Breast epithelium (tissue), 4 donors: ENCODE measurements at regions not wholly inside any gene's neighbourhood (a gene's known extent, or its start where the extent isn't known, plus 50 kb on each side); places are given as distances from the start of the nearest gene placed in this dataset.

ENCODE experiments used
- DNase-seq, 2 donors: peaks; one replicate each; pipeline ENCODE4 v3.0.0-alpha.2; 2019; ENCODE audit warnings: low spot score in 2 of 2
- H3K27ac ChIP-seq, 2 donors: fragments of 200-600 bp; sonication (generic) in 1 of 2; one replicate each; pipeline ENCODE4 v1.5.1; 2016 to 2019; ENCODE audit warnings: mild to moderate bottlenecking in 1 of 2
- H3K27me3 ChIP-seq, 2 donors: fragments of 200-600 bp; sonication (generic) in 1 of 2; one replicate each; pipeline versions ENCODE4 v1.5.1 to v1.6.0; 2017 to 2019; ENCODE audit warnings: control low read depth in 1 of 2, mild to moderate bottlenecking in 1 of 2
- H3K36me3 ChIP-seq: fragments of 200-600 bp; one replicate; pipeline ENCODE4 v1.5.1; 2019
- H3K4me1 ChIP-seq, 2 donors: fragments of 200-600 bp; sonication (generic); one replicate each; pipeline ENCODE4 v1.5.1; 2016 to 2019; ENCODE audit warnings: control low read depth in 1 of 2
- H3K4me3 ChIP-seq, 3 donors: fragments of 200-600 bp; sonication (generic); 1 replicate in 2 of 3; 2 replicates in 1 of 3; pipeline ENCODE4 v1.5.1; 2016 to 2019; ENCODE audit warnings: mild to moderate bottlenecking in 3 of 3, moderate library complexity in 2 of 3
- H3K9me3 ChIP-seq, 2 donors: fragments of 200-600 bp; sonication (generic) in 1 of 2; one replicate each; pipeline ENCODE4 v1.5.1; 2016 to 2019; ENCODE audit warnings: control low read depth in 1 of 2
- POLR2A ChIP-seq: fragments of 450-650 bp; IDR thresholded peaks from one replicate; pipeline ENCODE4 v1.6.1; 2016; ENCODE audit warnings: antibody characterized with exemption, mild to moderate bottlenecking, moderate library complexity
- POLR2AphosphoS5 ChIP-seq, 3 donors: sonication (generic); formaldehyde crosslinking; IDR thresholded peaks; one replicate each; pipeline ENCODE4 v1.6.1; 2017; ENCODE audit warnings: antibody characterized with exemption in 3 of 3
- intact Hi-C: fragments of 100-400 bp; cut with DNase I; formaldehyde crosslinking; loops from one replicate; pipeline ENCODE4 v1.15.1; 2023; ENCODE audit warnings: low total_unique reads
- TF ChIP-seq, protein P1 (sequence below), 3 donors: fragments of 450-650 bp; IDR thresholded peaks; one replicate each; pipeline ENCODE4 v1.5.1; 2016 to 2017; ENCODE audit warnings: antibody characterized with exemption in 3 of 3, mild to moderate bottlenecking in 3 of 3, moderate library complexity in 3 of 3

- no peak for DNase-seq
- intact Hi-C loops: no loop called here
- H3K36me3 ChIP-seq: no peaks in the 10 kb centered on the region
- no peak overlapping the region for H3K4me3 ChIP-seq
- peaks cover 0 to 4% of the 10 kb centered on the region in 2 donors for H3K4me1 ChIP-seq
- TF ChIP-seq, protein P1, sequence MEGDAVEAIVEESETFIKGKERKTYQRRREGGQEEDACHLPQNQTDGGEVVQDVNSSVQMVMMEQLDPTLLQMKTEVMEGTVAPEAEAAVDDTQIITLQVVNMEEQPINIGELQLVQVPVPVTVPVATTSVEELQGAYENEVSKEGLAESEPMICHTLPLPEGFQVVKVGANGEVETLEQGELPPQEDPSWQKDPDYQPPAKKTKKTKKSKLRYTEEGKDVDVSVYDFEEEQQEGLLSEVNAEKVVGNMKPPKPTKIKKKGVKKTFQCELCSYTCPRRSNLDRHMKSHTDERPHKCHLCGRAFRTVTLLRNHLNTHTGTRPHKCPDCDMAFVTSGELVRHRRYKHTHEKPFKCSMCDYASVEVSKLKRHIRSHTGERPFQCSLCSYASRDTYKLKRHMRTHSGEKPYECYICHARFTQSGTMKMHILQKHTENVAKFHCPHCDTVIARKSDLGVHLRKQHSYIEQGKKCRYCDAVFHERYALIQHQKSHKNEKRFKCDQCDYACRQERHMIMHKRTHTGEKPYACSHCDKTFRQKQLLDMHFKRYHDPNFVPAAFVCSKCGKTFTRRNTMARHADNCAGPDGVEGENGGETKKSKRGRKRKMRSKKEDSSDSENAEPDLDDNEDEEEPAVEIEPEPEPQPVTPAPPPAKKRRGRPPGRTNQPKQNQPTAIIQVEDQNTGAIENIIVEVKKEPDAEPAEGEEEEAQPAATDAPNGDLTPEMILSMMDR (IDR thresholded peaks at IDR 0.05): no peak
- TF ChIP-seq POLR2A: no peak
- no peak for TF ChIP-seq POLR2AphosphoS5 (IDR thresholded peaks at IDR 0.05)
- H3K27me3 ChIP-seq: no peaks in the 10 kb centered on the region
- no peaks in the 10 kb centered on the region for H3K9me3 ChIP-seq
- peak overlapping the region; percentile 22 to 56 for H3K27ac ChIP-seq
Observed at GRCh38 chr21:16079830-16080229, 350.0 kb downstream of the USP25 start.

DNA sequence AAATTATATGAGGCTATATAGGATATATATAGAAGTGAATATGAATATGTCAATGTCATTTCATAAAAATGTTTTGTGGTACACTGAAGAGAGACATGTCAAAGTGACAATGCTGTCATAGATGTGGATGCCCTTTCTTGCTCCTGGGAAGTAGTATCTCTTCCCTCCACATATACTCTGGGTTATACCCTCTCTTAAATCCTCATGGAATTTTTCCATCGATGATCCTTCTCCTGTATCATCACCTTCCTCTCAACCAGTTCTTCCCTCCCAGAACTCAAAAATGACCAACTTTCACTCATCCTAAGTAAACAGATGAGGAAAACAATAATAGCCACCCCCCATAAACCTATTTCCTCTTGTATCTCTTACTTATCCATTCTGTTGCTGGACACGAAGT, 351.5 kb downstream of the USP25 start:
- TF ChIP-seq, protein P1 (IDR thresholded peaks at IDR 0.05): no peak
- no peak for TF ChIP-seq POLR2A
- TF ChIP-seq POLR2AphosphoS5 (IDR thresholded peaks at IDR 0.05): no peak
- H3K4me1 ChIP-seq: peaks cover 0 to 4% of the 10 kb centered on the region in 2 donors
- H3K36me3 ChIP-seq: no peaks in the 10 kb centered on the region
- no peak overlapping the region for H3K4me3 ChIP-seq
- H3K9me3 ChIP-seq: no peaks in the 10 kb centered on the region
- no peak for DNase-seq
- H3K27ac ChIP-seq: peak overlapping the region; percentile 46 to 64
- intact Hi-C loops: no loop called here
- no peaks in the 10 kb centered on the region for H3K27me3 ChIP-seq

- DNase-seq: no peak
- Histone ChIP-seq H3K27me3 (no peaks in the 10 kb centered on the region), H3K36me3 (no peaks in the 10 kb centered on the region), H3K27ac (peak overlapping the region; percentile 60 to 64), H3K9me3 (no peaks in the 10 kb centered on the region), H3K4me1 (no peaks in the 10 kb centered on the region), H3K4me3 (peak overlapping the region in 1 of 3 donors; percentile 12)
- no peak for TF ChIP-seq POLR2A
- TF ChIP-seq, protein P1 (IDR thresholded peaks at IDR 0.05): peak in 2 of 3 donors; percentile 35 to 36
- intact Hi-C loops: no loop called here
Observed at GRCh38 chr21:16082038-16082816, 352.4 kb downstream of the USP25 start.

GRCh38 chr21:16084776-16085364, 355.1 kb downstream of the USP25 start:
- Histone ChIP-seq H3K4me1 (no peaks in the 10 kb centered on the region), H3K27ac (peak overlapping the region; percentile 46 to 81), H3K36me3 (no peaks in the 10 kb centered on the region), H3K4me3 (peak overlapping the region in 1 of 3 donors; percentile 15), H3K27me3 (no peaks in the 10 kb centered on the region), H3K9me3 (no peaks in the 10 kb centered on the region)
- no peak for DNase-seq
- TF ChIP-seq, protein P1 (IDR thresholded peaks at IDR 0.05): no peak
- peak in 2 of 3 donors; percentile 61 to 83 for TF ChIP-seq POLR2AphosphoS5 (IDR thresholded peaks at IDR 0.05)
- no peak for TF ChIP-seq POLR2A
- intact Hi-C loops: no loop called here

GRCh38 chr21:16085421-16085820, 355.6 kb downstream of the USP25 start:
- H3K9me3 ChIP-seq: no peaks in the 10 kb centered on the region
- peak overlapping the region; percentile 46 to 81 for H3K27ac ChIP-seq
- peak overlapping the region in 1 of 3 donors; percentile 15 for H3K4me3 ChIP-seq
- intact Hi-C loops: no loop called here
- no peaks in the 10 kb centered on the region for H3K36me3 ChIP-seq
- TF ChIP-seq POLR2A: no peak
- no peak for TF ChIP-seq POLR2AphosphoS5 (IDR thresholded peaks at IDR 0.05)
- TF ChIP-seq, protein P1 (IDR thresholded peaks at IDR 0.05): no peak
- H3K4me1 ChIP-seq: no peaks in the 10 kb centered on the region
- H3K27me3 ChIP-seq: no peaks in the 10 kb centered on the region
- no peak for DNase-seq
